ENCODE measurements at regions not wholly inside any gene's neighbourhood (a gene's known extent, or its start where the extent isn't known, plus 50 kb on each side); places are given as distances from the start of the nearest gene placed in this dataset.

DNA sequence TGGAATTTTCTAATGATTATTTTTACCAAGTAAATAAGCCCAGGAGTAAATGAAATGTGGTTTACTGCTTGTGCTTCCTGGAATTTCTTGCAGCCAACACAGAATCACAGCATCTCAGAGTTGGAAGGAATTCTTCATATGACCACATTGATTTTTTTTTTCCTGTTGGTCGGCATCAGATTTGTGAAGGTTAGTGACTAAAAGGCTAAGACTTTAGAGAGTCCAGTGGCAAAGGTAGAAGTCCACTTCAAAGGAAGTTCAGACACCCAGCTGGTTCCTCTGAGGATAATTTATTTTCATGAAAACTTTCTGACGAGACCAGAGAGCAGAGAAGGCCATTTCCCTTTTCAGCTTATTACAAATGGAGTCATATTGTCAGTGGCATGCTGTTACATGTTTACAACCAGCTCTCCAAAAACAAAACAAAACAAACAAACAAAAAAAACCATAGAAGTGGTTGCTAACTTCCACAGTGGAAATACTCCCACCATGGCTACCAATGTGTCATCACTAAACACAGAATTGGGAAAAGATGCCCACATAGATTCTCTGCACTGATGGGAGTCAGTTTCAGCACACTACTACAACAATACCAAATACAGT, 77.2 kb upstream of the CDC42BPA start:
- no peak for DNase-seq
- intact Hi-C loops (cut with DNase I) = no loop called here
- TF ChIP-seq POLR2A (IDR thresholded peaks at IDR 0.05) = no peak
- TF ChIP-seq, protein P1, sequence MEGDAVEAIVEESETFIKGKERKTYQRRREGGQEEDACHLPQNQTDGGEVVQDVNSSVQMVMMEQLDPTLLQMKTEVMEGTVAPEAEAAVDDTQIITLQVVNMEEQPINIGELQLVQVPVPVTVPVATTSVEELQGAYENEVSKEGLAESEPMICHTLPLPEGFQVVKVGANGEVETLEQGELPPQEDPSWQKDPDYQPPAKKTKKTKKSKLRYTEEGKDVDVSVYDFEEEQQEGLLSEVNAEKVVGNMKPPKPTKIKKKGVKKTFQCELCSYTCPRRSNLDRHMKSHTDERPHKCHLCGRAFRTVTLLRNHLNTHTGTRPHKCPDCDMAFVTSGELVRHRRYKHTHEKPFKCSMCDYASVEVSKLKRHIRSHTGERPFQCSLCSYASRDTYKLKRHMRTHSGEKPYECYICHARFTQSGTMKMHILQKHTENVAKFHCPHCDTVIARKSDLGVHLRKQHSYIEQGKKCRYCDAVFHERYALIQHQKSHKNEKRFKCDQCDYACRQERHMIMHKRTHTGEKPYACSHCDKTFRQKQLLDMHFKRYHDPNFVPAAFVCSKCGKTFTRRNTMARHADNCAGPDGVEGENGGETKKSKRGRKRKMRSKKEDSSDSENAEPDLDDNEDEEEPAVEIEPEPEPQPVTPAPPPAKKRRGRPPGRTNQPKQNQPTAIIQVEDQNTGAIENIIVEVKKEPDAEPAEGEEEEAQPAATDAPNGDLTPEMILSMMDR (IDR thresholded peaks at IDR 0.05) = no peak
- Histone ChIP-seq H3K27ac (no peak overlapping the region), H3K27me3 (no peaks in the 10 kb centered on the region), H3K4me1 (no peaks in the 10 kb centered on the region), H3K9me3 (no peaks in the 10 kb centered on the region), H3K36me3 (no peaks in the 10 kb centered on the region), H3K4me3 (replicated peaks in 1 of 3) (no peak overlapping the region)
- 43 to 67% methylated on average over 2 of the region's 2 CpGs for WGBS, 2 donors

- DNase-seq = no peak
- Histone ChIP-seq H3K4me1 (no peaks in the 10 kb centered on the region), H3K9me3 (no peaks in the 10 kb centered on the region), H3K27me3 (no peaks in the 10 kb centered on the region), H3K36me3 (no peaks in the 10 kb centered on the region), H3K27ac (no peak overlapping the region), H3K4me3 (replicated peaks in 1 of 3) (no peak overlapping the region)
- WGBS, 2 donors = 33 to 97% methylated on average over 3 of the region's 3 CpGs
- no peak for TF ChIP-seq POLR2A (IDR thresholded peaks at IDR 0.05)
- TF ChIP-seq, protein P1 (IDR thresholded peaks at IDR 0.05) = no peak
- intact Hi-C loops (cut with DNase I) = no loop called here
Observed at GRCh38 chr1:227392984-227393764, 74.9 kb upstream of the CDC42BPA start.

DNA sequence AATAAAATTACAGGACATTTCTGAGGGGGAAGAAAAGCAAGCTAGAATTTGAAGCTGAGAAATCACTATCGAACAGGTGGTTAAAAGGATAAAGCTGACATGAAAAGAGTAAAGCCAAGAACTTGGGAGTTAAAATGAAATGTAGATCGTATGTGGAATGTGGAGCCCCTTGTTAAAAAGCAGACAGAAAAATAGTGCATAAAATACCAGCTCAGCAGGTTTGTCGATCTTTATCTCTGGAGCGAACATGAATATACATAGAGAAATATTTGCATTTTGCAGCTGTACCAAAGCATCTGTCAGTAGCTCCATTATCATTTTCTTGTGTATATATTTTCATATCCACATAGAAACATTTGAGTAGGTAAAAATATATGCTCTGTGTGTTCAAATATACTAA, 73.6 kb upstream of the CDC42BPA start:
- intact Hi-C loops (cut with DNase I) = no loop called here
- Histone ChIP-seq H3K4me1 (no peaks in the 10 kb centered on the region), H3K9me3 (no peaks in the 10 kb centered on the region), H3K27me3 (no peaks in the 10 kb centered on the region), H3K27ac (no peak overlapping the region), H3K4me3 (replicated peaks in 1 of 3) (no peak overlapping the region), H3K36me3 (no peaks in the 10 kb centered on the region)
- no peak for DNase-seq
- WGBS, 2 donors = 59 to 62% methylated on average over 4 of the region's 4 CpGs
- TF ChIP-seq POLR2A (IDR thresholded peaks at IDR 0.05) = no peak
- TF ChIP-seq, protein P1 (IDR thresholded peaks at IDR 0.05) = no peak

- intact Hi-C loops (cut with DNase I) = no loop called here
- WGBS, 2 donors = 88 to 92% methylated on average over 4 of the region's 4 CpGs
- DNase-seq = no peak
- no peaks in the 10 kb centered on the region for H3K4me1 ChIP-seq
- H3K9me3 ChIP-seq = no peaks in the 10 kb centered on the region
- no peak overlapping the region for H3K4me3 ChIP-seq (replicated peaks in 1 of 3)
- H3K27ac ChIP-seq = no peak overlapping the region
- no peaks in the 10 kb centered on the region for H3K36me3 ChIP-seq
- no peaks in the 10 kb centered on the region for H3K27me3 ChIP-seq
- no peak for TF ChIP-seq POLR2A (IDR thresholded peaks at IDR 0.05)
- TF ChIP-seq, protein P1 (IDR thresholded peaks at IDR 0.05) = no peak
Observed at GRCh38 chr1:227391211-227391610, 72.9 kb upstream of the CDC42BPA start.

GRCh38 chr1:227390525-227390924, 72.2 kb upstream of the CDC42BPA start:
- whole genome bisulfite sequencing, 2 donors = 81 to 89% methylated on average over 2 of the region's 2 CpGs
- DNase-seq = no peak
- intact Hi-C loops (cut with DNase I) = no loop called here
- Histone ChIP-seq H3K36me3 (no peaks in the 10 kb centered on the region), H3K9me3 (no peaks in the 10 kb centered on the region), H3K27ac (no peak overlapping the region), H3K4me1 (no peaks in the 10 kb centered on the region), H3K4me3 (replicated peaks in 1 of 3) (no peak overlapping the region), H3K27me3 (no peaks in the 10 kb centered on the region)
- TF ChIP-seq, protein P1 (IDR thresholded peaks at IDR 0.05) = no peak
- TF ChIP-seq POLR2A (IDR thresholded peaks at IDR 0.05) = no peak

All from thyroid gland (tissue), 4 donors.